ENCODE measurements at regions not wholly inside any gene's neighbourhood (a gene's known extent, or its start where the extent isn't known, plus 50 kb on each side); places are given as distances from the start of the nearest gene placed in this dataset.

GRCh38 chr3:194836661-194837060 is 151.0 kb downstream of the FAM43A start:
- no peak for DNase-seq (ENCODE audit: low spot score)

- no peak for DNase-seq (ENCODE audit: low spot score)
Measured at GRCh38 chr3:194837457-194838127, 151.9 kb downstream of the FAM43A start.

GRCh38 chr3:194838236-194838635 is 152.6 kb downstream of the FAM43A start:
- no peak for DNase-seq (ENCODE audit: low spot score)

- DNase-seq (ENCODE audit: low spot score), result no peak
Measured at GRCh38 chr3:194840661-194841514, 155.2 kb downstream of the FAM43A start.

GRCh38 chr3:194841515-194841841 is 155.8 kb downstream of the FAM43A start:
- no peak for DNase-seq (ENCODE audit: low spot score)

GRCh38 chr3:194843556-194843955 is 157.9 kb downstream of the FAM43A start:
- no peak for DNase-seq (ENCODE audit: low spot score)

- no peak for DNase-seq (ENCODE audit: low spot score)
Measured at GRCh38 chr3:194844046-194844445, 158.4 kb downstream of the FAM43A start.

GRCh38 chr3:194849166-194849875 is 163.6 kb downstream of the FAM43A start:
- no peak for DNase-seq (ENCODE audit: low spot score)

GRCh38 chr3:194851254-194851653 is 165.6 kb downstream of the FAM43A start:
- no peak for DNase-seq (ENCODE audit: low spot score)

GRCh38 chr3:194851941-194852340 is 166.3 kb downstream of the FAM43A start:
- no peak for DNase-seq (ENCODE audit: low spot score)

- DNase-seq (ENCODE audit: low spot score), result no peak
Measured at GRCh38 chr3:194852345-194852744, 166.7 kb downstream of the FAM43A start.

GRCh38 chr3:194852831-194853508 is 167.3 kb downstream of the FAM43A start:
- DNase-seq (ENCODE audit: low spot score), result no peak

GRCh38 chr3:194854206-194854605 is 168.5 kb downstream of the FAM43A start:
- DNase-seq (ENCODE audit: low spot score), result no peak

GRCh38 chr3:194854659-194855390 is 169.1 kb downstream of the FAM43A start:
- DNase-seq (ENCODE audit: low spot score), result no peak

- no peak for DNase-seq (ENCODE audit: low spot score)
Measured at GRCh38 chr3:194856296-194856695, 170.6 kb downstream of the FAM43A start.

- no peak for DNase-seq (ENCODE audit: low spot score)
Measured at GRCh38 chr3:194857469-194858113, 171.9 kb downstream of the FAM43A start.

- DNase-seq (ENCODE audit: low spot score), result no peak
Measured at GRCh38 chr3:194858382-194858781, 172.7 kb downstream of the FAM43A start.

- DNase-seq (ENCODE audit: low spot score), result no peak
Measured at GRCh38 chr3:194860725-194861124, 175.0 kb downstream of the FAM43A start.

- no peak for DNase-seq (ENCODE audit: low spot score)
Measured at GRCh38 chr3:194861375-194861774, 175.7 kb downstream of the FAM43A start.

- no peak for DNase-seq (ENCODE audit: low spot score)
Measured at GRCh38 chr3:194865061-194865460, 179.4 kb downstream of the FAM43A start.

- DNase-seq (ENCODE audit: low spot score), result no peak
Measured at GRCh38 chr3:194865615-194866014, 179.9 kb downstream of the FAM43A start.

Measured in HuH-7.5 (cell line).